D721Med (cell line): ENCODE measurements at regions not wholly inside any gene's neighbourhood (a gene's known extent, or its start where the extent isn't known, plus 50 kb on each side); places are given as distances from the start of the nearest gene placed in this dataset.
"Not testable (repeated sequence)": the region's sequence is repeated elsewhere in the genome, so short reads cannot be mapped to it uniquely, and the experiment has no call there.

ENCODE experiments used
- DNase-seq: peaks from one replicate; pipeline ENCODE4 v3.0.0; 2011; ENCODE audit warnings: low spot score; ENCODE audit not compliant: insufficient read length
- FAIRE-seq: peaks from 2 replicates; lab custom pipeline; 2011; peaks lifted over from hg19 to GRCh38; lab: Jason Lieb, UNC
- CTCF ChIP-seq: IDR thresholded peaks from 2 replicates; pipeline ENCODE4 v1.5.1; 2012; ENCODE audit warnings: mild to moderate bottlenecking, control low read depth; ENCODE audit not compliant: insufficient read depth; ENCODE audit errors: missing control alignments

- no peak for DNase-seq
- no peak for FAIRE-seq
- no peak for TF ChIP-seq CTCF
Measured at GRCh38 chr11:86876716-86877234, 76.4 kb downstream of the PRSS23 start.

- no peak for DNase-seq
- no peak for TF ChIP-seq CTCF
- FAIRE-seq: no peak
Measured at GRCh38 chr11:86877503-86877902, 77.2 kb downstream of the PRSS23 start.

- DNase-seq, FAIRE-seq: not testable (repeated sequence)
Measured at GRCh38 chr11:86879241-86879640, 76.0 kb downstream of the FZD4 start.

- no peak for TF ChIP-seq CTCF
- FAIRE-seq: no peak
- DNase-seq: no peak
Measured at GRCh38 chr11:86885311-86885710, 69.9 kb downstream of the FZD4 start.

- TF ChIP-seq CTCF: no peak
- DNase-seq (no peak), FAIRE-seq (no peak)
Measured at GRCh38 chr11:86888164-86889000, 66.8 kb downstream of the FZD4 start.

- DNase-seq (no peak), FAIRE-seq (no peak)
- TF ChIP-seq CTCF: no peak
Measured at GRCh38 chr11:86889001-86889341, 66.2 kb downstream of the FZD4 start.

GRCh38 chr11:86891036-86891435 is 64.2 kb downstream of the FZD4 start:
- FAIRE-seq (no peak), DNase-seq (no peak)
- TF ChIP-seq CTCF: no peak

- TF ChIP-seq CTCF: no peak
- FAIRE-seq: no peak
- DNase-seq: no peak
Measured at GRCh38 chr11:86893235-86893634, 62.0 kb downstream of the FZD4 start.
